CD14-positive monocyte (primary cell): ENCODE measurements at regions not wholly inside any gene's neighbourhood (a gene's known extent, or its start where the extent isn't known, plus 50 kb on each side); places are given as distances from the start of the nearest gene placed in this dataset.

ENCODE experiments used
- DNase-seq, 3 donors: peaks; one replicate each; pipeline ENCODE4 v3.0.0-alpha.2; 2011 to 2022
- H2AFZ ChIP-seq: 2 replicates; pipeline ENCODE4 v1.6.0; 2012; ENCODE audit warnings: mild to moderate bottlenecking, low read depth, low read length, inconsistent platforms; ENCODE audit not compliant: insufficient read depth, poor library complexity, severe bottlenecking
- H3K27ac ChIP-seq, 2 donors: 1 replicate in 1 of 2; 2 replicates in 1 of 2; pipeline ENCODE4 v1.5.1; 2012 to 2013; ENCODE audit warnings: low read length in 2 of 2, control low read depth in 1 of 2, inconsistent platforms in 1 of 2, low read depth in 1 of 2, mild to moderate bottlenecking in 1 of 2
- H3K27me3 ChIP-seq, 2 donors: one replicate each; pipeline versions ENCODE4 v1.6.0 to v1.6.1; 2011 to 2013; ENCODE audit warnings: low read length in 2 of 2; ENCODE audit not compliant: control insufficient read depth in 2 of 2, insufficient read depth in 2 of 2
- H3K36me3 ChIP-seq, 2 donors: replicated peaks in 1 of 2; 1 replicate in 1 of 2; 2 replicates in 1 of 2; pipeline versions ENCODE4 v1.5.1 to v1.6.1; 2012 to 2013; ENCODE audit warnings: low read length in 2 of 2, control low read depth in 1 of 2, inconsistent platforms in 1 of 2, mild to moderate bottlenecking in 1 of 2; ENCODE audit not compliant: insufficient read depth in 2 of 2, control insufficient read depth in 1 of 2
- H3K4me1 ChIP-seq, 2 donors: 1 replicate in 1 of 2; 2 replicates in 1 of 2; pipeline versions ENCODE4 v1.5.1 to v1.6.1; 2012 to 2013; ENCODE audit warnings: low read length in 2 of 2, control low read depth in 1 of 2, inconsistent platforms in 1 of 2, mild to moderate bottlenecking in 1 of 2, moderate library complexity in 1 of 2; ENCODE audit not compliant: insufficient read depth in 2 of 2, control insufficient read depth in 1 of 2
- H3K4me2 ChIP-seq: replicated peaks from 2 replicates; pipeline ENCODE3; 2012; ENCODE audit warnings: low read length, moderate library complexity, mild to moderate bottlenecking; ENCODE audit not compliant: poor library complexity, severe bottlenecking; ENCODE audit errors: extremely low read depth
- H3K4me3 ChIP-seq, 3 experiments: fragments of 200-600 bp in 1 of 3; sonication (generic) in 1 of 3; replicated peaks in 1 of 3; 1 replicate in 2 of 3; 2 replicates in 1 of 3; pipeline ENCODE4 v1.5.1; 2011 to 2013; ENCODE audit warnings: low read length in 3 of 3, mild to moderate bottlenecking in 3 of 3, control low read depth in 2 of 3, low read depth in 2 of 3, inconsistent platforms in 1 of 3, moderate library complexity in 1 of 3
- H3K79me2 ChIP-seq: 2 replicates; pipeline ENCODE4 v1.6.0; 2012; ENCODE audit warnings: mild to moderate bottlenecking, control low read depth, inconsistent platforms, low read length, moderate library complexity; ENCODE audit not compliant: insufficient read depth
- H3K9ac ChIP-seq: 2 replicates; pipeline ENCODE4 v1.6.0; 2017; ENCODE audit warnings: low read length, mild to moderate bottlenecking; ENCODE audit not compliant: insufficient read depth, poor library complexity, severe bottlenecking
- H3K9me3 ChIP-seq, 2 donors: replicated peaks in 1 of 2; 1 replicate in 1 of 2; 2 replicates in 1 of 2; pipeline versions ENCODE4 v1.5.1 to v1.6.1; 2012 to 2013; ENCODE audit warnings: low read length in 2 of 2, control low read depth in 1 of 2; ENCODE audit not compliant: control insufficient read depth in 1 of 2, insufficient read depth in 1 of 2
- H4K20me1 ChIP-seq: 2 replicates; pipeline ENCODE4 v1.6.0; 2012; ENCODE audit warnings: mild to moderate bottlenecking, low read length, control low read depth, moderate library complexity; ENCODE audit not compliant: insufficient read depth
- H3K27ac Mint-ChIP-seq, 7 donors: one replicate each; pipeline ENCODE4 v1.8.0; 2020; ENCODE audit warnings: mild to moderate bottlenecking in 7 of 7, mixed read lengths in 7 of 7, moderate library complexity in 6 of 7, inconsistent platforms in 2 of 7
- H3K27me3 Mint-ChIP-seq, 3 donors: one replicate each; pipeline ENCODE4 v1.8.0; 2021 to 2022; ENCODE audit warnings: low read depth in 3 of 3, mild to moderate bottlenecking in 3 of 3, mixed read lengths in 3 of 3, moderate library complexity in 3 of 3, inconsistent platforms in 1 of 3
- H3K36me3 Mint-ChIP-seq, 2 donors: one replicate each; pipeline ENCODE4 v1.8.0; 2020; ENCODE audit warnings: mixed read lengths in 2 of 2, inconsistent platforms in 1 of 2, mild to moderate bottlenecking in 1 of 2
- H3K4me1 Mint-ChIP-seq: one replicate; pipeline ENCODE4 v1.8.0; 2020; ENCODE audit warnings: mild to moderate bottlenecking, mixed read lengths
- H3K4me3 Mint-ChIP-seq, 2 donors: one replicate each; pipeline ENCODE4 v1.8.0; 2020; ENCODE audit warnings: mild to moderate bottlenecking in 2 of 2, mixed read lengths in 2 of 2, moderate library complexity in 1 of 2
- H3K9me3 Mint-ChIP-seq, 7 donors: one replicate each; pipeline ENCODE4 v1.8.0; 2020 to 2022; ENCODE audit warnings: mixed read lengths in 7 of 7, mild to moderate bottlenecking in 6 of 7, moderate library complexity in 6 of 7, inconsistent platforms in 2 of 7
- WGBS: methylation state at CpG from one replicate; pipeline ENCODE4 v1.1.5; 2013; ENCODE audit warnings: missing lambda C conversion rate; ENCODE audit not compliant: insufficient coverage; 5-methylcytosine and 5-hydroxymethylcytosine counted together
- intact Hi-C, 2 donors: fragments of 100-400 bp; cut with micrococcal nuclease; formaldehyde crosslinking; loops; one replicate each; pipeline versions ENCODE4 v1.15.0 to v1.15.1; 2023
- TF ChIP-seq, protein P1 (sequence below): fragments of 200-600 bp; IDR thresholded peaks from one replicate; pipeline ENCODE4 v1.8.0; 2022; ENCODE audit warnings: antibody characterized with exemption, mild to moderate bottlenecking

DNA sequence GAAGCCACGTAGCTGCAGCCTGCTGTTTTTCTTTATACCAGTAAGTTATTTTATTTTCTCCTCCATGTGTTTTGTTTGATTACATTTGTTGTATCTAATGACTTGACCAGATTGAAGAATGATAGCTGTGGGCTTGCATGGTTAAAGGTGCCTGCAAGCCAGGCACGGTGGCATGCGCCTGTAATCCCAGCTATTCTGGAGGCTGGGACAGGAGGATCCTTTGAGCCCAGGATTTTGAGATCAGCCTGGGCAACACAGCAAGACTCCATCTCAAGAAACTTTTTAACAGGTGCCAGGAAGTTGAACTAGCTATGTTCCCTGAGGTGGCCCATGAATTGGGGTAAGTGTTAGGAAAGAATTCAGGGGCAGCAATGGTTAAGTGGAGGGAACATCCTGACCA is 179.4 kb downstream of the IRS1 start:
- Mint-ChIP-seq H3K27me3 (peaks cover 0 to 4% (median 3%) of the 10 kb centered on the region in 3 donors), H3K27ac (peak overlapping the region in 1 of 7 donors; percentile 2), H3K9me3 (peaks cover 0 to 2% (median 0%) of the 10 kb centered on the region in 7 donors), H3K4me3 (no peak overlapping the region), H3K36me3 (no peaks in the 10 kb centered on the region), H3K4me1 (no peaks in the 10 kb centered on the region)
- intact Hi-C loops = no loop called here
- TF ChIP-seq, protein P1, sequence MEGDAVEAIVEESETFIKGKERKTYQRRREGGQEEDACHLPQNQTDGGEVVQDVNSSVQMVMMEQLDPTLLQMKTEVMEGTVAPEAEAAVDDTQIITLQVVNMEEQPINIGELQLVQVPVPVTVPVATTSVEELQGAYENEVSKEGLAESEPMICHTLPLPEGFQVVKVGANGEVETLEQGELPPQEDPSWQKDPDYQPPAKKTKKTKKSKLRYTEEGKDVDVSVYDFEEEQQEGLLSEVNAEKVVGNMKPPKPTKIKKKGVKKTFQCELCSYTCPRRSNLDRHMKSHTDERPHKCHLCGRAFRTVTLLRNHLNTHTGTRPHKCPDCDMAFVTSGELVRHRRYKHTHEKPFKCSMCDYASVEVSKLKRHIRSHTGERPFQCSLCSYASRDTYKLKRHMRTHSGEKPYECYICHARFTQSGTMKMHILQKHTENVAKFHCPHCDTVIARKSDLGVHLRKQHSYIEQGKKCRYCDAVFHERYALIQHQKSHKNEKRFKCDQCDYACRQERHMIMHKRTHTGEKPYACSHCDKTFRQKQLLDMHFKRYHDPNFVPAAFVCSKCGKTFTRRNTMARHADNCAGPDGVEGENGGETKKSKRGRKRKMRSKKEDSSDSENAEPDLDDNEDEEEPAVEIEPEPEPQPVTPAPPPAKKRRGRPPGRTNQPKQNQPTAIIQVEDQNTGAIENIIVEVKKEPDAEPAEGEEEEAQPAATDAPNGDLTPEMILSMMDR = no peak
- H3K27me3 ChIP-seq = no peaks in the 10 kb centered on the region
- no peaks in the 10 kb centered on the region for H3K36me3 ChIP-seq
- WGBS = no CpG with 5 or more reads among the region's 3 CpGs
- no peaks in the 10 kb centered on the region for H3K4me1 ChIP-seq
- H3K9me3 ChIP-seq = no peaks in the 10 kb centered on the region
- H3K4me2 ChIP-seq = no peak overlapping the region
- DNase-seq = no peak
- H3K27ac ChIP-seq = no peak overlapping the region
- H2AFZ ChIP-seq = no peak overlapping the region
- no peaks in the 10 kb centered on the region for H3K79me2 ChIP-seq
- H3K4me3 ChIP-seq = no peak overlapping the region
- no peak overlapping the region for H3K9ac ChIP-seq
- H4K20me1 ChIP-seq = no peaks in the 10 kb centered on the region

DNA sequence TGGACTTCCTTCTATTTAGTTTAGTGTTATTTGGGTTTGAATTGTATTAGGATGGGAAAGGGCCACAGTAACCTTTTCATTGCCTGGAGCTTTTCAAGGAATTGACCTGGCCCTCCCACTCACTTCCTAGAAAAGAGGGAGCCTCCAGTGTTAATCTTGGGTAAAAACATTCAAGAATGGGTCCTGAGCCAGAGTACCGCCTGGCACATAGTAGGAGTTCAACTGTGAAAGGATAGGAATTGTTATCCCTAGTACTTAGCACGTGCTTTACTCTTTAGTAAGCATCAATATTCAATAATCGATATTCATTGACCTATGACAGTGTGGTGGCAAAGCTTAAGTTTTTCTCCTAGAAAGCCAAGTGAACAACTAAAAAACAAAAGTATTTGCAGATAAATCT is 179.9 kb downstream of the IRS1 start:
- H3K79me2 ChIP-seq = no peaks in the 10 kb centered on the region
- H4K20me1 ChIP-seq = no peaks in the 10 kb centered on the region
- no peak overlapping the region for H3K4me2 ChIP-seq
- no peaks in the 10 kb centered on the region for H3K9me3 ChIP-seq
- H3K27ac ChIP-seq = no peak overlapping the region
- no peak for DNase-seq
- no peaks in the 10 kb centered on the region for H3K4me1 Mint-ChIP-seq
- no peaks in the 10 kb centered on the region for H3K9me3 Mint-ChIP-seq
- no peaks in the 10 kb centered on the region for H3K36me3 ChIP-seq
- intact Hi-C loops = no loop called here
- H3K4me3 ChIP-seq = no peak overlapping the region
- no peaks in the 10 kb centered on the region for H3K27me3 ChIP-seq
- H3K36me3 Mint-ChIP-seq = no peaks in the 10 kb centered on the region
- WGBS = no CpG with 5 or more reads among the region's 3 CpGs
- TF ChIP-seq, protein P1 = no peak
- no peak overlapping the region for H3K4me3 Mint-ChIP-seq
- peaks cover 0 to 4% (median 3%) of the 10 kb centered on the region in 3 donors for H3K27me3 Mint-ChIP-seq
- no peak overlapping the region for H3K9ac ChIP-seq
- no peak overlapping the region for H3K27ac Mint-ChIP-seq
- no peaks in the 10 kb centered on the region for H3K4me1 ChIP-seq
- no peak overlapping the region for H2AFZ ChIP-seq
